ENCODE measurements at regions not wholly inside any gene's neighbourhood (a gene's known extent, or its start where the extent isn't known, plus 50 kb on each side); places are given as distances from the start of the nearest gene placed in this dataset.

DNA sequence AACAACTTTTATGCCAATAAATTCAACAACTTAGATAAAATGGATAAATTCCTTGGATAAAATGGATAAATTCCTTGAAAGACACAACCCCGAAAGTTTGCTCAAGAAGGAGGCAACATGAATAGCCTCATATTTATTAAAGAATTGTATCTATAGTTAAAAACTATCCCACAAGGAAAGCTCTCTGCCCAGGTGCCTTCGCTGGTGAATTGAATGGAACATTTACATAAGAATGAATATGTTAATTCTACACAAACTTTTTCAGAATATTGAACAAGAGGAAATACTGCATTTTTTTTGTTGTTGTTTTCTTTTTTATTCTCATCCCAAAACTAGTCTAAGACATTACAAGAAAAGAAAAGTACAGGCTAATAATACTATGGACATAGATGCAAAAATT is 805.3 kb upstream of the RAB6C start:
- no peaks in the 10 kb centered on the region for H3K4me1 ChIP-seq (ENCODE audit: insufficient read depth)
- H3K4me3 ChIP-seq, result no peak overlapping the region
- no peak for DNase-seq (ENCODE audit: low spot score)
- no peak overlapping the region for H3K27ac ChIP-seq
- no peak overlapping the region for H3K4me2 ChIP-seq
- no peaks in the 10 kb centered on the region for H3K79me2 ChIP-seq
- no peaks in the 10 kb centered on the region for H3K9me3 ChIP-seq (ENCODE audit: low read depth)
- no peak overlapping the region for H2AFZ ChIP-seq
- no peaks in the 10 kb centered on the region for H3K27me3 ChIP-seq
- no peaks in the 10 kb centered on the region for H3K9me2 ChIP-seq (replicated peaks; ENCODE audit: insufficient read depth)
- no peaks in the 10 kb centered on the region for H3K36me3 ChIP-seq (replicated peaks; ENCODE audit: insufficient read depth, low read depth)
- 84% methylated on average over 2 of the region's 2 CpGs for WGBS (ENCODE audit: low lambda C conversion rate, missing lambda C conversion rate)
- TF ChIP-seq EZH2phosphoT487 (IDR thresholded peaks at IDR 0.05; ENCODE audit: low read depth, severe bottlenecking, unreplicated experiment) (no peak), EZH2 (IDR thresholded peaks at IDR 0.05; ENCODE audit: borderline replicate concordance) (no peak)
- TF ChIP-seq, protein P1, sequence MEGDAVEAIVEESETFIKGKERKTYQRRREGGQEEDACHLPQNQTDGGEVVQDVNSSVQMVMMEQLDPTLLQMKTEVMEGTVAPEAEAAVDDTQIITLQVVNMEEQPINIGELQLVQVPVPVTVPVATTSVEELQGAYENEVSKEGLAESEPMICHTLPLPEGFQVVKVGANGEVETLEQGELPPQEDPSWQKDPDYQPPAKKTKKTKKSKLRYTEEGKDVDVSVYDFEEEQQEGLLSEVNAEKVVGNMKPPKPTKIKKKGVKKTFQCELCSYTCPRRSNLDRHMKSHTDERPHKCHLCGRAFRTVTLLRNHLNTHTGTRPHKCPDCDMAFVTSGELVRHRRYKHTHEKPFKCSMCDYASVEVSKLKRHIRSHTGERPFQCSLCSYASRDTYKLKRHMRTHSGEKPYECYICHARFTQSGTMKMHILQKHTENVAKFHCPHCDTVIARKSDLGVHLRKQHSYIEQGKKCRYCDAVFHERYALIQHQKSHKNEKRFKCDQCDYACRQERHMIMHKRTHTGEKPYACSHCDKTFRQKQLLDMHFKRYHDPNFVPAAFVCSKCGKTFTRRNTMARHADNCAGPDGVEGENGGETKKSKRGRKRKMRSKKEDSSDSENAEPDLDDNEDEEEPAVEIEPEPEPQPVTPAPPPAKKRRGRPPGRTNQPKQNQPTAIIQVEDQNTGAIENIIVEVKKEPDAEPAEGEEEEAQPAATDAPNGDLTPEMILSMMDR (IDR thresholded peaks at IDR 0.05; ENCODE audit: poor library complexity), result no peak
- no peaks in the 10 kb centered on the region for H4K20me1 ChIP-seq (ENCODE audit: insufficient read depth, poor library complexity, severe bottlenecking)

DNA sequence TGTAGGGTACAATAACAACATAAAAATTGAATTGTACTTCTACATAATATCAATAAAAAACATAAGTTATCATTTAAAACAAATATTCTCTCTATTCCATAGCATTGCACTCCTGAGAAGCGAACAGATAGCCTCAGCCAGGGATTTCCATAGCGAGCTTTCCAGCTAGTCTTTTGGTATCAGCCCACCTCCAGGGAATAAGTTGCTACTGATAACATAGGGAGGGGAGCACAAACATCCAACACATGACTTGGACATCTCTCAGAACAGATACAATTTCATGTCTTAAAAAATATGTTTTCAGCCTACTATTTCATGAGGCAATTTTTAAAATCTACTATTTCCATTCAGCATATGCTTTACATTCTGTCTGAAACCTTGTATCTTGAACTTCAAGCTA is 804.4 kb upstream of the RAB6C start:
- Histone ChIP-seq H3K4me2 (no peak overlapping the region), H3K27ac (no peak overlapping the region), H3K4me1 (ENCODE audit: insufficient read depth) (no peaks in the 10 kb centered on the region), H3K4me3 (no peak overlapping the region), H3K9me2 (replicated peaks; ENCODE audit: insufficient read depth) (no peaks in the 10 kb centered on the region), H3K9me3 (ENCODE audit: low read depth) (no peaks in the 10 kb centered on the region), H3K79me2 (no peaks in the 10 kb centered on the region), H3K36me3 (replicated peaks; ENCODE audit: insufficient read depth, low read depth) (no peaks in the 10 kb centered on the region), H3K27me3 (no peaks in the 10 kb centered on the region), H2AFZ (no peak overlapping the region), H4K20me1 (ENCODE audit: insufficient read depth, poor library complexity, severe bottlenecking) (no peaks in the 10 kb centered on the region)
- 91% methylated on average over 2 of the region's 2 CpGs for WGBS (ENCODE audit: low lambda C conversion rate, missing lambda C conversion rate)
- no peak for TF ChIP-seq EZH2phosphoT487 (IDR thresholded peaks at IDR 0.05; ENCODE audit: low read depth, severe bottlenecking, unreplicated experiment)
- TF ChIP-seq, protein P1 (IDR thresholded peaks at IDR 0.05; ENCODE audit: poor library complexity), result no peak
- TF ChIP-seq EZH2 (IDR thresholded peaks at IDR 0.05; ENCODE audit: borderline replicate concordance), result no peak
- no peak for DNase-seq (ENCODE audit: low spot score)

DNA sequence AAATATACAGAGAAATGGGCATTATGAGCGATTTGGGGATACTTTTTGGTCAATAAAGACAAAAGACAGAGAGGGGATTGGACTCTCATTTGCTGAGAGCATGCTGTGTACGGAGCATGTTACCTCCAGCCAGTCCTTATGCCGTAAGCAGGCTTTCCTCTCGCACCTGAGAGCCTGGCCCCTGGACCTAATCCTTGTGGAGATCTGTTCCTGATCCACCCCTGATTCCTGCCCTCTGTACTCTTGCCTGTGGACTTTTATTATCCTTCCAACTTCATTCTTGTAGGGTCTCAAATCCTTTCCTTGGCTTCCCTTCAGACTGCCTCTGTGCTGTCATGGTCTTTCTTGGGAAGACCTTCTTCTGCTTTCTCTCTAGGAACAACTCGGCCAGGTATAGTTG is 803.1 kb upstream of the RAB6C start:
- 91% methylated on average over 5 of the region's 5 CpGs for WGBS (ENCODE audit: low lambda C conversion rate, missing lambda C conversion rate)
- Histone ChIP-seq H3K4me3 (no peak overlapping the region), H3K9me2 (replicated peaks; ENCODE audit: insufficient read depth) (no peaks in the 10 kb centered on the region), H3K36me3 (replicated peaks; ENCODE audit: insufficient read depth, low read depth) (no peaks in the 10 kb centered on the region), H3K4me1 (ENCODE audit: insufficient read depth) (no peaks in the 10 kb centered on the region), H3K9me3 (ENCODE audit: low read depth) (no peaks in the 10 kb centered on the region), H3K27ac (no peak overlapping the region), H3K79me2 (no peaks in the 10 kb centered on the region), H3K27me3 (no peaks in the 10 kb centered on the region), H2AFZ (no peak overlapping the region), H4K20me1 (ENCODE audit: insufficient read depth, poor library complexity, severe bottlenecking) (no peaks in the 10 kb centered on the region), H3K4me2 (no peak overlapping the region)
- DNase-seq (ENCODE audit: low spot score), result no peak
- no peak for TF ChIP-seq EZH2 (IDR thresholded peaks at IDR 0.05; ENCODE audit: borderline replicate concordance)
- TF ChIP-seq, protein P1 (IDR thresholded peaks at IDR 0.05; ENCODE audit: poor library complexity), result no peak
- no peak for TF ChIP-seq EZH2phosphoT487 (IDR thresholded peaks at IDR 0.05; ENCODE audit: low read depth, severe bottlenecking, unreplicated experiment)

DNA sequence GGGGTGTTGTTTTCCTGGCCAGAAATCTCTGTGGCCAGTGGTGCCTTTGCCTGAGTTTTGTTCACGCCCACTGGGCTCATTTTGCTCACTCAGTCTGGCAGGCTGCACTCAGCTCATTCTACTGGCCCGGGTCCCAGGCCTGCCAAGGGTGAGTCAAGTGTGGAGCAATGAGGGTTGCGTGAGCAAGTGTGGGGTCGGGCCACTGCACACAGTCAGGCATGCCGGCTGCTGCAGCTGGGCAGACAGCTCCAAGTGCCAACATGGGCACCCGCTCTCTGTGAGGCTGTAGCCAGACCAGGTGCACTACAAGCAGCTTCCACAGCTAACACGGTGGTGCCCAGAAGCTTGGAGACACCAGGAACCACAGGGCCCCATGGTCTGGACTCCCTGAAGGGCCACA is 801.1 kb upstream of the RAB6C start:
- Histone ChIP-seq H3K27me3 (no peaks in the 10 kb centered on the region), H3K4me3 (no peak overlapping the region), H3K4me1 (ENCODE audit: insufficient read depth) (no peaks in the 10 kb centered on the region), H4K20me1 (ENCODE audit: insufficient read depth, poor library complexity, severe bottlenecking) (no peaks in the 10 kb centered on the region), H3K4me2 (no peak overlapping the region), H3K27ac (no peak overlapping the region), H2AFZ (no peak overlapping the region), H3K36me3 (replicated peaks; ENCODE audit: insufficient read depth, low read depth) (no peaks in the 10 kb centered on the region), H3K9me3 (ENCODE audit: low read depth) (no peaks in the 10 kb centered on the region), H3K79me2 (no peaks in the 10 kb centered on the region), H3K9me2 (replicated peaks; ENCODE audit: insufficient read depth) (no peaks in the 10 kb centered on the region)
- DNase-seq (ENCODE audit: low spot score), result no peak
- WGBS (ENCODE audit: low lambda C conversion rate, missing lambda C conversion rate), result 69% methylated on average over 7 of the region's 7 CpGs
- TF ChIP-seq, protein P1 (IDR thresholded peaks at IDR 0.05; ENCODE audit: poor library complexity), result no peak
- no peak for TF ChIP-seq EZH2 (IDR thresholded peaks at IDR 0.05; ENCODE audit: borderline replicate concordance)
- TF ChIP-seq EZH2phosphoT487 (IDR thresholded peaks at IDR 0.05; ENCODE audit: low read depth, severe bottlenecking, unreplicated experiment), result no peak
